ENCODE measurements at regions not wholly inside any gene's neighbourhood (a gene's known extent, or its start where the extent isn't known, plus 50 kb on each side); places are given as distances from the start of the nearest gene placed in this dataset.
"Not testable (repeated sequence)": the region's sequence is repeated elsewhere in the genome, so short reads cannot be mapped to it uniquely, and the experiment has no call there.

DNA sequence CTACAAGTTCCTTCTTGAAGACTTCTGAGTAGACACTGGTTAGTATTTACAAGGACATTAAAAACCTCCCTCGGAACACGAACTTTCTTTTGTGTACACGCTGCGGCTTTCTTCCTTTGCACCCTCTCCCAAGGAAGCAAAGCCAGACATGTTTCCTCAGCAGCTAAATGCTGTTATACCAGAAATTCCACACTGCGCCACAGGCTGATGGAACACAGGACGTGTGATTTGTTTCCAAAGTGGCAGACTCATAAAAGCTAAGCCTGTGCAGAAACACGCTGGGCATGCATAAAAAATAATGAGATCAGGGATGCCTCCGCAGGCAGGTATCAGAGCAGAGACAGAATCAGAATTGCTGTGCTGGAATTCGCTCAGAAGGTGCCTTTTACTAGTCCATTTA is 73.0 kb upstream of the RGPD5 start:
- DNase-seq = no peak

DNA sequence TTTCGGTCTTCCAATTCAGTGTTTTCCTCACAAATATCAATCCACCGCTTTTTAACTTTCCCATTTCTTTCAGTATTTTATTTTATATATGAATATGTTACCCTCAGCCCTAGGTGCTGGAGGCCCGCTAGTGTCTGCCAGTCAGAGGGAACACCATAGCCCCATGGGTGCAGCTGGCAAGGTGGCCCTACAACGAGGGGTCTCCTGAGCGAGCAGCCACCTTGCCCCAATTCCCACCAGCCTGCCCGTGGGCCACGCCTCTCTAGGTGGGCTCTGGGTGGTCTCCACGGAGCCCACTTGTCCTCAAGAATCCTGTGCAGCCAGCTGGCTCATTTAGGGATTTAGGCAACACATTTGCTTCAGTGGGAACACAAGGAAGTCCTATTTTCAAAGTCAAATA is 72.5 kb upstream of the RGPD5 start:
- no peak for DNase-seq

DNA sequence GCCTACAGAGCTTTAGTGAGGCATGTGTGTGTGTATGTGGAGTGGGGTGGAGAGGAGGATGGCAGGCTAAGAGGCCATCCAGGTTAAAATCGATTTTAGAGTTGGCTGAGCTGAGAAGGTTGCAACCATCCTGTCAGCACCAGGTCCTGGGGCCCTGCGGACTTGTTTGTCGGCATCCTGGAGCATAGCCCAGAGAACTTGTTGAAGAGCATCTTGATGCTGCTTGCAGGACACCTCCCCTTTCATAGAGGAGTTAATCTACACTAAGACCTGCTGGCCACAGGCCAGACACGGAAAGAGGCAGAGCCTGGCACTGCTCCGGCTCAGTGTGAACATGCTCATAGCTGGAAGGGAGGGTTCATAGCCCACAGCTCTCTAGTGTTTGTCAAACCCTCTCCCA is 72.1 kb upstream of the RGPD5 start:
- peak; percentile 16 for DNase-seq

DNA sequence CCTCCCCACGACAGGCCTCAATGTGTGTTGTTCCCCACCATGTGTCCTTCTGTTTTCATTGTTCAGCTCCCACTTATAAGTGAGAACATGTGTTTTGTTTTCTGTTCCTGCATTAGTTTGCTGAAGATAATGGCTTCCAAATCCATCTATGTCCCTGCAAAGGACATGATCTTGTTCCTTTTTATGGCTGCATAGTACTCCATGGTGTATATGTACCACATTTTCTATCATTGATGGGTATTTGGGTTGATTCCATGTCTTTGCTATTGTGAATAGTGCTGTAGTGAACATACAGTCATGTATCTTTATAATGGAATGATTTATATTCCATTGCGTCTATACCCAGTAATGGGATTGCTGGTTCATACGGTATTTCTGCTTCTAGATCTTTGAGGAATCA is 71.5 kb upstream of the RGPD5 start:
- not testable (repeated sequence) for DNase-seq

DNA sequence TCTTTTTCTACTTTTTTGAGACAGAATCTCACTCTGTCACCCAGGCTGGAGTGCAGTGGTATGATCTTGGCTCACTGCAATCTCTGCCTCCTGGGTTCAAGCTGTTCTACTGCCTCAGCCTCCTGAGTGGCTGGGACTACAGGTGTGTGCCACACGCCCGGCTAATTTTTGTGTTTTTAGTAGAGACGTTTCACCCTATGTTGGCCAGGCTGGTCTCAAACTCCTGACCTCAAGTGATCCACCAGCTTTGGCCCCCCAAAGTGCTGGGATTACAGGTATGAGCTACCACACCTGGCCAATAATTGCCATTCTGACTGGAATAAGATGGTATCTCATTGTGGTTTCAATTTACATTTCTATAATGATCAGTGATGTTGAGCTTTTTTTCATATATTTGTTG is 71.0 kb upstream of the RGPD5 start:
- not testable (repeated sequence) for DNase-seq

DNA sequence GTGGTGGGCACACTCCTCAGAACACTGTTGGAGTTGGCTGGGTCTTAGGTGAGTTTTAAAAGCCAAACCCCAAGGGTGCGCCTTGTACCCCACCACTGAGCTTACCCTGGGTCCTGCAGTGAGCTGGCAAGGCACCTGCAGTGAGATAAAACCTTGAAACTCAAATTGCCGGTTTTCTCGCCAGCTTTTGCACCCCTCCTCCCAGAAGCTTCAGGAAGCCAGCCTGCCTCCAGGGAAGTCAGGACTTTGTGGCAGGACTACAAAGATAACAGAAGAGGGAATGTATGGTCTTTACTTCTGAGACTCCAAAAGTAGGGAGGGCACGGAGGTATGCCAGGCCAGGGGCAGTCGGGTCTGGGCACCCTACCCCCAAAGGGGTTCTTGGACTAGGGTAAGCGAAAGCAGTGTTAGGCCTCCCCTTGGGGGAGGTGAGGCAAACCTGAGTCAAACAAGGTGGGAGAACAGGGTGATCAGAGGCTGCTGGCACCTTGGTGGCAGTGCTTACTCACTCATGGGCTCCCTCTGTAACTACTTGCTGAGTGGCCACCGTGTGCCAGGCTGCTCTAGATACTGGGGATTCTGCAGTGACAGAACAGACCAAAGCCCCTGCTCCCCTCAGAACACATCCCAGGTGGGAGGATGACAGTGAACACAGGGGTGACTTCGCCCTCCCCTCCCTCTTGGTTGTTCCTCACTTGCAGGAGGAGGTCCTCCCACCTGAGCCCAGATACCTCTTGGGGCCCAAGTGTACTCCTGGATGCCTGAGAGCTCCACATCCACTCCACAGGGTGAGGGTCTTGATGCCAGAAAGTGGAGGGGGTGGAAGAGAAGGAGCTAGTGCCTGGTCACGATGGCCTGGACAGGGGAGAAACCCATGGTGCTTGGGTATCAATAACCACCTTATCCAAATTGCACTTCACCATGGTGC is 69.3 kb upstream of the RGPD5 start:
- DNase-seq = no peak

DNA sequence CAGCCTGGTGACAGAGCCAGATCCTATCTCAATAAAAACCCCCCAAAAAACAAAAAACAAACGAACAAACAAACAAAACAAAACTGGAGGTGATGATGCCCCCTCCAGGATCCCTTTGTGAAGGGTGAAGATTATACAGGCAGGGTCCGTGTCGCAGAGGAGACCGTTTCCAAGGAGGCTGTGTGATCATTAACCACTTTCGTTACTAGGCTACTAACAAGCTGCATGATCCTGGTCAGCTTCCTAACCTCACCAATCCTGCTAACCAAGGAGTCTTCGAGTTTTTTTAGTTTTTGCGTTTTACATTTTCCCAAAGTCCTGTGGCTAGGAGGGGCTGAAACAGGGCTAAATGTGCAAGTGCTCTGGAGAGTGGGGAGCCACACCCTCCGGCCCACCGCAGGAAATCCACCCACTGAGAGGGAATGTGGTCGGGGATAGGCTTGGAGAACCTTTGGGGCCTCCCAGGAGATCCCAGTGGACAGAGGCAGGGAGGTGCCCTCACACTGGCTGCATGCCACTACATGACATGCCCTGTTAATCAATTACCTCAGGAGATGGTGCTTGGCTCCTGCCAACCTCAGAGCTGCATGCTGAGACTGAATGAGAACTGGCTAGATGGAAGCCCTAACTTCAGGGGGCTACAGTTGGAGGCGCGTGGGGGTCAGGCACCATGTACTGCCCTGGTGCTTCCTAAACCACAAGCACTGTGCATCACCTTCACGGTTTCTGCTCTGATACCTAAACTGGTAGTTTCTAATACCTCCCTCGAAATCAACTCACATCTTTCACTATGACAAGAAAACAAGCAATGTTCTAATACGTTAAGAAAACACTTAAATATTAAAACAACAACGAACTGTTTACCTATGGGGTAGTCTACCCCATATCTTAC is 67.5 kb upstream of the RGPD5 start:
- DNase-seq = no peak

DNA sequence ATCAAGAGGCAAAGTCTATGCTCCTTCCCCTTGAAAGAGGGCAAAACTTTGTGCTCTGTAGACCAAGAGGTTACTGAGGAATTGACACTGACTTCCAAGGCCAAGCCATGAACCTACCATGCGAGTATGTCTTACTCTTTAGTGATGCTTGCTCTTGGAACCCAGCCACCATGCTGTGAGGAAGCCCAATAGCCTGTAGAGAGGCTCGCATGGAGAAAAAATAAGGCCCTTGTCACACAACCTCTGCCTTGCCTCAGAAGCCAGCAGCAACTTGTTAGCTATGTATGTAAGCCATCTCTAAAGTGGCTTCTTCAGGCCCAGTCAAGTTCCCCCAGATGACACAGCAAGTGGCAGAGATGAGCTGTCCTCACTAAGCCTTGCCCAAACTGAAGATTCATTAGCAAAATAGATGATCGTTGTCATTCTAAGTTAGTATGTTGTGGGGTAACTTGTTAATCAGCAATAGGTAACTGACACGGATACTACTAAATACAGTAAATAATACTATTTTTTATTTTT is 66.1 kb upstream of the RGPD5 start:
- DNase-seq = no peak

DNA sequence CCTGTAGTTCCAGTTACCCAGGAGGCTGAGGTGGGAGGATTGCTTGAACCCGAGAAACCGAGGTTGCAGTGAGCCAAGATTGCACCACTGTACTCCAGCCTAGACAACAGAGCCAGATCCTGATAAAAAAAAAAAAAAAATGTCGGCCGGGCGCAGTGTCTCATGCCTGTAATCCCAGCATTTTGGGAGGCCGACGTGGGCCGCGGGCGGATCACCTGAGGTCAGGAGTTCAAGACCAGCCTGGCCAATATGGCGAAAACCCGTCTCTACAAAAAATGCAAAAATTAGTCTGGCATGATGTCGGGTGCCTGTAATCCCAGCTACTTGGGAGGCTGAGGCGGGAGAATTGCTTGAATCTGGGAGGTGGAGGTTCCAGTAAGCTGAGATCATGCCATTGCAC is 60.4 kb upstream of the RGPD5 start:
- not testable (repeated sequence) for DNase-seq

DNA sequence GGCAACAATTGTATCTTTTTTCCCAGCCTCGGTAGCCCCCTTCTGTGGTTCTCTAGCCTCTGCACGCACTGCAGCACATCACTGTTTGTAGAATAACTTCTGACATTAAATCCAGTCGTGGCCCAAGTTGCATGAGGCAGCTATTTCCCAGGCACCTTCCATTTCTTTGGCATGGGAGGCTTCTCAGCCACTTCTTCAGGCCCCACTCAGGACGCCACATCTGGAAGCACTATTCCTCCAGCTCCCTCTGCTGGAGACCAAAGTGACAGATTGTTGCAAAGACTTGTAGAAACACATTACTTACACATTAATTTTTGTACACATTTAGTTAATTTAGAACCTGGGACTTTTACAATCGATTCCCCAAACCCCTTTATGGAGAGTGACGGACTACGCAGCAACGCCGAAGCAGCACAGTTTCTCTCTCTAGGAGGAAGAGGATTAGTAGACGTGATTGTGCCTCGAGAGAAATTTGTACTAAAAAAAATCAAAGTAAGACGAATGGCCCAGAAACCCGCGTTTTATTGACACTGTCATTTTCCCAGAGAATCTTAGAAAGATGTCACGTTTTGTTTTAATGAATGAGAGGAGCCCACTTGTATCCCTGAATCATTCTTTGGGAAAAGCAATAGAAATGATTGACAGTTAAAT is 57.8 kb upstream of the RGPD5 start:
- peak; percentile 41 for DNase-seq
